ENCODE measurements at regions not wholly inside any gene's neighbourhood (a gene's known extent, or its start where the extent isn't known, plus 50 kb on each side); places are given as distances from the start of the nearest gene placed in this dataset.

DNA sequence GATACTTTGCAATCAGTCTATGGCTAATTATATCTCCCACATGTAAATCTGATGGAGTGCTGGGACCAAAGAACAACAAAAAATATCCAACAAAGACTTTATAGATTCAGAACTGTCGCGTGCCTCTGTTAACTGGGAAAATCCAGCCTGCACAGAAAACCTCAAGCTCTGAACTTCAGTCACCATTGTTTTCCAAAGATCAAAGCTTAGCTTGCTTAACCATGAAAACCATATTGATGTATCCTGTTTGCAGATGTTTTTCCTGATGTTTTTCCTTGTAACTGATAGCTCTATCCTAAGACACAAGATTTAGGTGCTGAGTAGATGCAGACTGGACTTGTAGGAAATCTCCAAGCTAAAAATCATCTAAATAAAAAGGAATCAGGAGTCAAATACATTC lies 163.7 kb downstream of the GXYLT1 start:
- no peak for DNase-seq

DNA sequence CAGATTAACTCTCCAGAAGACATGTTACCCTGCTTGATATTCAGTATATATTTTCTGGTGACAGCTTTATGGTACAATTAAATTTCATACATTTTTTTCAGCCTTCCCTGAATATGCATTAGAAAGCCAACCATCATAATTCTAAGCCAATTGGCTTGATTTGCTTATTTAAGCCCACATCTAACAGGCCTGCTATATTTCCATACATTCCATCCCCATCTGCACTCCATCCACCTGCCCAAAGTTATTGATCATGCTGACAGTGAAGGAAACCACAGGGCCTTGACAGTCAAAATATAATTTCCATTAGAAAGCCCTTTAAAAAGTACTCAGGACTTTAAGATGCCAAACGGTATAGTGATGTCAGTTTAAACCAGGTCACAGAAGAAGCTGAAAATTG lies 164.3 kb downstream of the GXYLT1 start:
- DNase-seq: no peak

DNA sequence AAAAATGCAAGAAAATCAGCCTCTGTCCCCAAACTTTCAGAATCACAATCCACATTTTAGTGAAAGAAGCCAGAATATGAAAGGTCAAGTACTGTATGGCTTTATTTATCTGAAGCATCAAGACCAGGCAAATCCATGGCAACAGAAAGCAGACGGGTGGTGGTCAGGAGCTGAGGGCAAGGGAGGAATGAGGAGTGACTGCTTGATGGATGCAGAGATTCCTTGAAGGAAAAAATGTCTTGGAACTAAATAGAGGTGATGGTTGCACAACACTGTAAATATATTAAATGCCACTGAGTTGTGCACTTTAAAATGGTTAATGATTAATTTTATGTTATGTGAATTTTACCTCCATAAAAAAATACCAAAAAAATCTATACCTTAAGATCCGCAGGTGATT lies 165.1 kb downstream of the GXYLT1 start:
- no peak for DNase-seq

DNA sequence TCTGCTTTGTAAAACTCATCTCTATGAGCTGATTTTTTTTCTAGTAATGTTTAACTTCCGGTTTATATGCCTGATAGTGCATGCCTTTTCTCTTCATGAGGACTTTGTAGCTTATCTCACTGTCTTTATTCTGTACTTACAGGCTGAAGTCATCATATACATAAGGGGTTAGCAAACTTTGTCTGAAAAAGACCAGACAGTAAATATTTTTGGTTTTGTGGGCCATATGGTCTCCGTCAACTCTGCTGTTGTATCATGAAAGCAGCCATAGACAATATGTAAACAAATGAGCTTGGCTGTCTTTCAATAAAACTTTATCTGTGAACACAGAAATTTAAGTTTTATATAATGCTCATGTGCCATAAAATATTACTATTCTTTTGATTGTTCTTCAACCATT lies 172.1 kb downstream of the GXYLT1 start:
- DNase-seq: no peak

DNA sequence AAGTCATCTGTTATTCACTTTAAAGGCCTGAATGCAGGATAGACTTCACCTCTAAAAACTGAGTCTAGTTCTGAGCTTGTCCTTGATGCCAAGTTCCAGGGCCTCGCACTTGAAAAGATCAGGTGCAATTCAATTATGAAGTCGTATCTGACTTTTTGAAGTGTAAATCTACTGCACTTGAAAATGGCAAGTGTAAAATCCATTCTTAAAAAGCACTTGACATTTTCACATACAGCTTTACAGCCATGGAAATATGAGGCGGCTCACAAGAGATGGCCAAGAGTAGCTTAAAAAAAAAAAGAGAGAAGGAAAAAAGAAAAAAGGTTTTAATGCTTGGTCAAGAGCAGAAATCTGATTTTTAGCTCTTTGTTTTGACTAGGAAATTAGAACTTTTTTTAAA lies 172.5 kb downstream of the GXYLT1 start:
- no peak for DNase-seq

DNA sequence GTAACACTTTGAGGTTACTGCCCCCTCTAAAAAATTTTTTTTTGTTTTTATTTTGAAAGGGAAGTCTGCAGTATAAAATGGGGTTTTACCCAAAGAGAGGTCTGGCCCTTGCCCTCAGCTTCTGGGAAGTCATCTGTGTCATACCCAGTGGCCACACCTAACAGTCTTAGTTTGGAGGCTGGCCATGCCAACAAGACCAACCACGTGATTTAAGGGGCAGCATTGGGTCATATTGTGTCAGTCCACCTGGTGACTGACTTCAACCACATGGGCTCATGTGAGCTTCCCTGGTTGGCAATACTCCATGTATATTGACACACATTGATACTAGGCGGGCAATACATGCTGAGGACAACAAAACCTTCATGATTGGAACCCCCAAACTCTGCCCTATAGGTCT lies 173.9 kb downstream of the GXYLT1 start:
- no peak for DNase-seq

DNA sequence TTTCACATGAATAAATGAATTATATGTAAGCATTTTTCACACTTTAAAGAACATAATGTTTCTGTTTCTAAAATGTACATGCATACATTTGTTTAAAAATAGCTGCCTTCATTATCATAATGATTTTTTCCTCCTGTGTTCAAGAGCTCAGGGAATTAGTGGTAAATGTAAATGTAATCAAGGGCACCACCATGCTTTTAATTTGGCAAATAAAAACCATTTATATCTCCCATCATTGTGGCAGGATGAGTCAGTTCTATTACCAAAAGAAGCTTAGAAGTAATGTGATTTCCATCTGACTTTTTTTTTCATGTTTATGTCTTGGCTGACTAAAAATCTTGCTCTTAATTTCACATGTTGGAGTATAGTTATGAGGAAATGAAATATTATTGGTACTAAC lies 176.1 kb downstream of the GXYLT1 start:
- DNase-seq: no peak

DNA sequence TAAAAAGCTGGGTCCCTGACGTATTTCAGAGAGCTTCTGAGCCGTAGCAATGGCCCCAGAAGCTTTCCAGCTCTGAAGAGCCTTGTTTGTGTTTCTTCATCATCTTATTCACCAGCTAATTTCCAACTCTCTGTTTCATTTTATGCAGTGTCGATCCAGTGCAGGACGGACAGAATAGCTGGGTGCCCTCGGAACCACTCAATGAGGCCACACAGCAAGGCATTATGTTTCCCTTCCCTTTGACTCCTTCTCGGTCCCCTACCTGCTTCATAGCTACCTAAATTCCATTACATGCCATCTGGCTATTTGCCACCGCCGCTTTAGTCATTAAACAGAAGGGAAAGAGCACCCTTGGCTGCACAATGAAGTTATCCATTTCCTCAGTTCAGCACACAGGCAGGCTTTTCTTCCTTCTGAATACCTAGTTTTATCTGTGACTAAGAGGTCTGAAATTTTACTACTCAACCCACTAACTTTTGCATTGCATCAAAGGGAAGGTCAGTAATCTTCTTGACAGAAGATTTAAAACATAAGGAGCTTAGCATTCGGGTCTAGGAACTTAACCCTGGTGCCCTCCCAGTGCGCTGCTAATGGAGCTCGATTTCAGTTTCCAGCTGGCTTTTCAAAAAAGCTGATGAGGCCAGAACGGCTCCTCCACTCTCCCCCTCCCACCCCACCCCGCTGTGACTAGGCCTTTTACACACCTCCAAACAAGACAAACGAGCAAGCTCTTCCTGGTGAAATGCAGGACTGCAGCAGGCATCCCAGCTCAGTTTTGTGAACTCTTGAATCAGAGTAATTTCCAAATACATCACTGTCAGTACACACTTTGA lies 176.8 kb downstream of the GXYLT1 start:
- DNase-seq: no peak

DNA sequence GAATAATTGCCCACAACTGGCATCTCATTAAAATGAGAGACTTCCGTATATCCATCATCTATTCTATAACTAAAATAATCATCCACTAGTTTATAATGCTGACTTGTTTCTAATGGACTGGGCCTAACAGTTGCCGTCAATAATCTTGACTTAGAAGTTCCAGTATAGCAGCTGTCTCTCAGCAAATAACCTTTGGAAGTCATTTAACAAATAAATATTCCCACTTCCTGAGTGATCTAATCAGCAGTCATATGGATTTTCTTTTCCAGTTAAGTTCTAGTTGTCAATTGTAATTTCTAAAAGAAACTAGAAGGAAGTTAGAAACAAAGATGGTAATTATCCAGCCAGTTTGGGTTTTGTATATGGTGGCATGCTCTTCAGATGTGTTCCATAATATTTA lies 177.8 kb downstream of the GXYLT1 start:
- DNase-seq: no peak

DNA sequence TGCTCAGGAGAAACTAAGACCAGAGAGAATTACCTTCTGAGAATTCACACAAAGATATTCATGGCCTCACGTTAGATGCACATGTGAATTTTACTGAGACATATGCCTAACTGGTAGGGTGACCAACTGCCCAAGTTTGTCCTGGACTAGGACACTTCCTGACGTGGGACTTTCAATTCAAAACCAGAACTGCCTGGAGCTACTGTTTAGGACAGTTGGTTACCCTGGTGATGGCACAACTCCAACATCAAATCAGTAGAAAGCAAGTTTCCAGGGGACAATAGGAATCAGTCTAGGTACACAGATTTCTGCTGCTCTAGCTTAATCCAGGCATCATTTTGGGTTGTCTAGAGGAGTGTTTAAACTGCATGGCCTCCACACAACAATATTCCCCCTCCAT lies 178.7 kb downstream of the GXYLT1 start:
- no peak for DNase-seq

DNA sequence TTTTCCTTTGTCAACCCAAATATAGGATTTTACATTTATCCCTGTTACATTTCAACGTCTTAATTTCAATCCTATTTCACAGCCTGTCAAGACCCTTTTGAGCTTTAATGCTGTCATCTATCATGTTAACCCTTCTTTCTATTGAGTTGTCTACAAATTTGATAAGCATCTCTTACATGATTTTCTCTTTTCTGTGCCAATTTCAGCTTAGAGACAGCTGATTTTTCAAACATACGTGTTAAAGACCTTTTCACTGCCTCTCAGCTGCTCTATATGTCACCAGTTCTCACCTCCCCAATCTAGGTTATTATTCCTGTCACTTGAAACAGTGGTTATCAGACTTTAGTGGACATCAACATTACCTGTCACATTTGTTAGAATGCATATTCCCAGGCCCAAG lies 181.3 kb downstream of the GXYLT1 start:
- DNase-seq: no peak

DNA sequence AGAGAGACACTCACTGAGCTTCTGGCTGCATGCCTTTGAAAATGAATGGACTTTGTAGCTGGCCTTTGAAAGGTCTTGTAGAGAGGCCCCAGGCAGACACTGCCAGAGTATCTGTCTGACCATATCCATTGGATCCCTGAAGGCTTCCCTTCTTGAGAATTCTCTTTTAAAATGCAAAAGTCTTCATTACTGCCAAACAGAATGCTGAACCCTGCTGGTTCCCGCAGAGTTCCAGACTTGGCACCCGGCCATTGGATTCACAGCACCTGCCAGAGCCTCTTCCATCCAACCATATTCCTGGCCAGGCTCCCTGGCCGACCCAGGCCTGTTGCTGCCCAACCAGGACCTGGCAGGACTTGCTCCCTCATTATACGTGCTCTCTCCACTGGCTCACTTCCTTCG lies 182.5 kb downstream of the GXYLT1 start:
- DNase-seq: no peak

DNA sequence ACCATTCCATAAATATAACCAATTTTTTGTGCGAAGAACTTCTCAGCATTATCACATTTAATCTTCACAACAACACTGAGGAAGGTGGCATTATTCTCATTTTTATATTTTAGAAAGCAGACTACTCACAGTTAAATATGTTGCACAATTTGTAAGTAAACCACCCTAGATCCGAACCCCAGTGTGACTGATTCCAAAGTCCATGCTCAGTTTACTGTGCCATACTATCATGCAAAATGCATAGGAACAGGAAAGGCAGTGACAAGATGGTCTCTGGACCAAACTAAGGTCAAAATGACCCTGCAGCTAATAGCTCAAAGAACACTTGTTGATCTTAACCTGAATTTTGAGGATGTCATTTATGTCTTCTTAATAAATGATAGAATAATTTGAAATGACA lies 185.4 kb downstream of the GXYLT1 start:
- DNase-seq: no peak

DNA sequence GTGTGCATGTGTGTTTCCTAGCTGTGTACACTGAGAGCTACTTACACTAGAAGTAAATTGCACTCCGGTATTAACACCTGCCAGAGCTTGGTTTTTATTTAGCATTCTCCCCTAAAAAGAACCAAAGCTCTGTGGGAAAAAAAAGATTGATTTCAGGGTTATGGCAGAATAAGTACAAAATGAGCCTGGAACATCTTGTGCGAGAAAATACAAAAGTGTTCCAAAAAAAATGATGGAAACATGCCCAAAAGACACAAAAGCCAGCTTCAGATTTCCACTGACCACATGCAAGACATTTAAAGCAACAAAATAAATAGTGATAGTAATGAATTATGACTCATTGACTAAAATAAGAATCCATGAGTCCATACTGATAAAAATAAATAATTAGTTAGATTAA lies 188.3 kb downstream of the GXYLT1 start:
- DNase-seq: no peak

DNA sequence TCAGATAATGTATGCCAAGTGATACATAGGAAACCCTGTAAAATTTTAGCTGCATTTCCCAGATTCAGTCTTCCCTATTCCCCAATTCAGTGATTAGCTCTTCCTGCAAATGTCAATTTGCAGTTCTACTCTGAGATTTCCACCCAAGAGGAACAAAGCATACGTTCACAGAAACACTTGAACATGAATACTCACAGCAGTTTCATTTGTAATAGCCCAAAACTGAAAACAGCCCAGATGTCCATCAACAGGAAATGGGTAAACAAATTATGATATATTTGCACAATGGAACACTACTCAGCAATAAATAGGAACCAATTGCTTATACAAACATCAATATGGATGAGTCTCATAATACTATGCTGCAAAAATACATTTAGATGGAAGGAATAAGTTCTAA lies 194.2 kb downstream of the GXYLT1 start:
- no peak for DNase-seq

DNA sequence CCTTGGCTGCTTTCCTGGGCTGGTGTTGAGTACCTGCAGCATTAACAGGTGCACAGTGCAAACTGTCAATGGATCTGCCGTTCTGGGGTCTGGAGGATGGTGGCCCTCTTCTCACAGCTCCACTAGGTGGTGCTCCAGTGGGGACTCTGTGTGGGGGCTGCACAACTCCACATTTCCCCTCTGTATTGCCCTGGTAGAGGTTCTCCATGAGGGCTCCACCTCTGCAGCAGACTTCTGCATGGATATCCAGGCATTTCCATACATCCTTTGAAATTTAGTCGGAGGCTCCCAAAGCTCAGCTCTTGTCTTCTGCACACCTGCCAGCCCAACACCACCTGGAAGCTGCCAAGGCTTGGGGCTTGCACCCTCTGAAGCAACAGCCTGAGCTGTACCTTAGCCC lies 198.6 kb downstream of the GXYLT1 start:
- no peak for DNase-seq

DNA sequence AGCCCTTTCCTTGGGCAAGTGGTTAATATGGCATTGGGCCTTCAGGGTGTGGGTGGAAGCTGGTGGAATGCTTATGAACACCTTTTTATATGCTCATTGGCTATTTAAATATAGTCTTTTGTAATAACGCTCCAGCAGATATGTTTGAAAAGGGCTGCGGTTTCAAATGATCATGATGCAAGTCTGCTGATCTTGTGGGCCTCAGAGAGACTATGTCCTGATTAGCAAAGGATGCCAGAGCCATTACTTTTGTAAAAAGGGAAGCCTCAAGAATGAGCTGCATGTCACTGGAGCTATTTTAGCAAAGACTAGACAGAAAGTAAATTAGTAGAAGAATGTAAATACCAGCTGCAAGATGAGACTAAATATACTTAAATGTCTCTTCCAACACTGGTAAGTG lies 200.5 kb downstream of the GXYLT1 start:
- no peak for DNase-seq

DNA sequence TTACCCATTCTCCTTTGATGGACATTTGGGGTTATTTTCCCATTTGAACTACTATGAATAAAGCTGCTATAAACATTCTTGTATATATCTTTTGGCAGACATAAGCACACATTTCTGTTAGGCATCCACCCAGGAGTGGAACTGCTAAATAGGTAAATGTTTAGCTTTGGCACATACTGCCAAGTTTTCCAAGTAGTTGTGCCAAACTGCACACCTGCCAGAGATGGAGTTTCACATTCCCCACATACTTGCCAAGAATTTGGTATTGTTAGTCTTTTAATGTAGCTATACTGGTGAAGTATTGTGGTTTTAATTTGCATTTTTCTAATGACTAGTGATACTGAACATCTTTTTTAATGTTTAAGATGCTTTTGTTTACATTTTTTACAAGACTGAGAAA lies 201.0 kb downstream of the GXYLT1 start:
- DNase-seq: no peak

DNA sequence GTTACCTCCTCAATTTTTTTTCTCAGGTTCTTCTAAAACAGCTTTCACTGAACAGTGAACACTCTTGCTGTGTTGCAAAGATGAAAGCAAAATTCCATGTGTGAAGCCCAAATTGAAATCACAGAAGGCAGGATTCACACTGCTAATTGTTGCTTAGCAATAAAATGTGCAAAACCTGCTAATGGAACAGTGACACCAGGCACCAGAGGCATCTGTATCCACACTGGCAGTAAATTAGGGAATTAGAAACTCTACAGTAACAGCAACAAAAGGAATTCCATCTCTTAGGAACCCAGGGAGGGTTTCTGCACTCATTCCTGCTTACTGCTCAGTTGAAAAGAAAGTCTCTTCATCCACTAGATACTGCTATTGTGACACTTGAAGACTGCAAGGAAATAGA lies 202.3 kb downstream of the GXYLT1 start:
- DNase-seq: no peak

DNA sequence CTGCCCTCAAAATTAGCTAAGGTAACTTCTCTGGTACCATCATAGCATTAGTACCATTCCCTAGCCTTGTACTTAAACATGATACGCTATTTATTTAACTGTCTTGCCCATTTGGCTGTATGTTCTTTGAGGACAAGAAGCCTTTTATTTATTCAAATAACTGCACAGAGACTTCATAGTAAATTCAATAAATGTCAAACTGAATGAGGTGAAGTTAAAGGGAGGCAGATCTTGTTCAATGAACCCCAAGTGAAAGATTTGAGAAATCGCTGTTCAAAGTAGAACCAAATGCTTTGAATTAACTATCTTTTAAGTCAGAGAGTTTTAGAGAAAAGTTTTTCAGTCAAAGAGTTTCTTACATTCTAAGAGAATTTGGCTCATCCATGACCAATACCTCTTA lies 203.6 kb downstream of the GXYLT1 start:
- no peak for DNase-seq

DNA sequence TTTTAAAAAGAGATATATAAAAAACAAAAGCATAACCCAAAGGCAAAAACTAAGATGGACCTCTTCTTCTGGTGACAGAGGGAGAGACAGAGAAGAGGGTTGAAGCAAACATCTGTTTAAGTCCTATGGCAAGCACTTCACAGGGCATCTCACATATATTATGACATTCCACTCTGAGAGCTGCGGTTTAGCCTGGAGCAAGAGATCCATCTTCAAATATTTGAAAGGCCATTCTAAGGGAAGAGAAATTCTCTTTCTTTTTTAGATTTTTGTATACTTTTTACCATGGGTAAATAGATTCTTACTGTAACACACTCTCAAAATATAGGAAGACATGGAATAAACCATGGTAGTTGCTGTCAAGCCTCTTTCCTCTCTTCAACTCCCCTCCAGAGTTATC lies 204.1 kb downstream of the GXYLT1 start:
- no peak for DNase-seq

DNA sequence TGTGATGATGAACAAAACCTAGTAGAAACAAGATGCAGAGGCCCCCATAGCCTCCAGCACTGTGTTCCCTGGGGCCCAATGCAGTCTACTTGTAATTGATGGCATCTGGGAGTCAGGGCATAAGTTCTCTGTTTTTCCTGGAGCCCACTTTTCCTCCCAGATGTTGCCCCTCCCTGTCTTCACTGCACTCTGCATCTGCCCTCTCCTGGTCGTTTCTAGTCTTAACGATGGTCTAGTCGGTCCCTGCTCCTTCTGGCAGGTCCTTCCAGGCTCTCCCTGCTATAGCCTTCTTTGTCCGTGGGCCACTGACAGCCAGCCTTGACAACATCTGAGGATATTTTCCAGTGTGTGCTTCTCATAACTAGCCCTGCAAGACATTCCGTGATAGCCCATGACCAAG lies 208.3 kb downstream of the GXYLT1 start:
- no peak for DNase-seq

DNA sequence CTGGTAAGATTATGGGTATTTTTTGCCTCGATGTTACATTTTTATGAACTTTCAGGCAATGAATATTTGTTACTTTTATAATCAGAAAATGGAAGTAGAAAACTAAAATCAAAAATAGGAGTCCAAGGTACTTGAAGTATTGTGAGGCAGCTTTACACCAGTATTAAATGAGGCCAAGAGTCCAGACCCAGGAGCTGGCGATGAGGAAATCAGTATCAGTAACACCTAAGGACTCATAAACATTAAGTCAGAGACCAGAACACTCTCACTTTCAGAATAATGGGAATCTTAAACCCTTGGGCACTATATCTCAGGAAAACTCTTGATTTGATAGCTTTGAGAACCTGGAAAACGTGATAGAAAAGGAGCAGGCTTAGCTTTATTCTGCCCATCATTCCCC lies 208.8 kb downstream of the GXYLT1 start:
- DNase-seq: no peak

DNA sequence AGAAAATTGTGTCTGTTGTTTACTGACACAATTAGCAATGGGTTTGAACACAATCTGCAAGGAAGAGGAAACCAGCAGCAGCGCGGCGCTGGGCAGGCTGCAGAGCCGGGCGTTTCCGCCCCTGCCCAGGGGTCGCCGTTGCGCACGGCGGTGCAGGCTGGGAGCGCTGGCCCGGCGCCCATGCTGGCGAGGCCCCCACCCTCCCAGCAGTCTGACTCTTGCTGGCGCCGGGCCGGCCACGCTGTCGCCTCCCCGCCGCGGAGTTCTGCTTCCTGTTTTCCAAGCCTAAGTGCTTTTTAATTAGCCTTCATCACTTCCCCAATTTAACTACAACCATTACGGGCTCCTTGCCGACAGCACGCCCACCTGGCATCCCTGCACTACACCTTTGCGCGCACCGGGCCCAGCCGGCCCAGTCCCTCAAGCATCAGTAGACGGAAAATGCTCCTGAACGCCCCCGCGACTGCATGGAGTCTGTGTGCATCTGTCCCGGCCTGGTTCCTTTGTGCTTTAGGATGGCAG lies 212.1 kb downstream of the GXYLT1 start:
- no peak for DNase-seq

DNA sequence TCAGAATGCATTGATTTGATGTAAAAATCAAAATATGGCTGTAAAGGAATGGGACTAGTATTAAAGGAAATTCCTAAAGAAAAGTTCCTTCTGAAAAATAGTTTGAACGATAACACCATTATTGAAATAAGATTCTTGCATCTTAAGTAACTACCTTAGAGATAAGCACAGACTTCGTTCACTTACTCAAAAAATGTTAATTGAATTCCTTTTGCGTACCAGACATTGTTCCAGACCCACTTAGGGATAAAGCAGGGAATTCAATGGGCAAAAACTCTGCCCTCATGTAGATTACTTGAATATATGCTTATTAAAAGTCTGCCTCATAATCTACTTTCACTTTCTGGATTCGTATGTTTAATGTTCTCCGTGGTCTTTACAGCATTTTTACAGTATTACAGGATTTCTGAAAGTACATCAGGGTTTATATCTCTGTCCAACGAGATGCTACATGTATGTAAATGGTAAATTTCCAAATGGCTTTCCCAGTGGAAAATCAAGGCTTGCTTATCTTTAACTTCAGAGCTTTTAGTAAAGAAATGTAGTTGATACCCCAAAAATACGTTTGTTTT lies 213.7 kb downstream of the GXYLT1 start:
- no peak for DNase-seq
